ENCODE measurements at regions not wholly inside any gene's neighbourhood (a gene's known extent, or its start where the extent isn't known, plus 50 kb on each side); places are given as distances from the start of the nearest gene placed in this dataset.

DNA sequence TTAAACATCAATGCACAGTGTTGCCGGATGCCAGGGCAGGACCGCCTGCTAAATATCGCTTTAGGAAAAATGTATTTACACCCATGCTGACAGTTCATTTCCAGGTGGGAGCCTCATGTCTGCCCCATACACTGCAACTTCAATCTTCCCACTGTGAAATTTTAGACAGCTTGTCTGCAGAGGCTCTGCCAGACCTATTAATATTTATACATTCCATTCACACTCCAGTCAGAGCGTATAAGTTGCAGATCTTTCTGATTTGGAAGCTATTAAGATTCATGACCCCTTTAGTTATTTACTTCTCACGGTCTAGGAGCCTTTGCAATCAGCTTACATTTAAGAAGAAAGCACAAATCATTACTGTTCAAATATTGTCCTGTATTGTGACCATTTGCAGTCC, 357.4 kb downstream of the ATP23 start:
- no peaks in the 10 kb centered on the region for H3K36me3 ChIP-seq (ENCODE audit: insufficient read depth, low read length)
- H3K27me3 ChIP-seq (ENCODE audit: insufficient read depth, low read length, poor library complexity) = no peaks in the 10 kb centered on the region
- H3K9ac ChIP-seq (ENCODE audit: low read depth, low read length) = no peak overlapping the region
- H3K4me3 ChIP-seq (ENCODE audit: low read depth in 1 of 2, low read length in 2 of 2) = no peak overlapping the region
- H3K4me1 ChIP-seq (ENCODE audit: insufficient read depth, low read length) = no peaks in the 10 kb centered on the region
- DNase-seq (no peak), ATAC-seq (ENCODE audit: insufficient read depth, low read depth) (no peak)
- no peak overlapping the region for H2AFZ ChIP-seq (ENCODE audit: low read depth, low read length)
- no peaks in the 10 kb centered on the region for H4K20me1 ChIP-seq (ENCODE audit: insufficient read depth, low read length)
- H3K27ac ChIP-seq (ENCODE audit: low read length) = no peak overlapping the region
- no peaks in the 10 kb centered on the region for H3K79me2 ChIP-seq (ENCODE audit: insufficient read depth, low read length)
- no peak overlapping the region for H3K4me2 ChIP-seq (ENCODE audit: insufficient read depth, low read length)
- H3K9me3 ChIP-seq (ENCODE audit: insufficient read depth, low read length, severe bottlenecking) = no peaks in the 10 kb centered on the region
- TF ChIP-seq CTCF (IDR thresholded peaks at IDR 0.05; ENCODE audit: borderline replicate concordance, extremely low read depth, low read length, poor library complexity, severe bottlenecking) (no peak), EZH2 (IDR thresholded peaks at IDR 0.05; ENCODE audit: borderline replicate concordance, low read depth, low read length, severe bottlenecking) (no peak)

- no peaks in the 10 kb centered on the region for H3K36me3 ChIP-seq (ENCODE audit: insufficient read depth, low read length)
- H3K4me1 ChIP-seq (ENCODE audit: insufficient read depth, low read length) = no peaks in the 10 kb centered on the region
- H3K9ac ChIP-seq (ENCODE audit: low read depth, low read length) = no peak overlapping the region
- no peak for ATAC-seq (ENCODE audit: insufficient read depth, low read depth)
- H2AFZ ChIP-seq (ENCODE audit: low read depth, low read length) = no peak overlapping the region
- H3K4me3 ChIP-seq (ENCODE audit: low read depth in 1 of 2, low read length in 2 of 2) = no peak overlapping the region
- no peaks in the 10 kb centered on the region for H3K27me3 ChIP-seq (ENCODE audit: insufficient read depth, low read length, poor library complexity)
- no peaks in the 10 kb centered on the region for H3K9me3 ChIP-seq (ENCODE audit: insufficient read depth, low read length, severe bottlenecking)
- H3K4me2 ChIP-seq (ENCODE audit: insufficient read depth, low read length) = no peak overlapping the region
- H3K79me2 ChIP-seq (ENCODE audit: insufficient read depth, low read length) = no peaks in the 10 kb centered on the region
- no peaks in the 10 kb centered on the region for H4K20me1 ChIP-seq (ENCODE audit: insufficient read depth, low read length)
- no peak overlapping the region for H3K27ac ChIP-seq (ENCODE audit: low read length)
- DNase-seq = no peak
- TF ChIP-seq EZH2 (IDR thresholded peaks at IDR 0.05; ENCODE audit: borderline replicate concordance, low read depth, low read length, severe bottlenecking) = no peak
- no peak for TF ChIP-seq CTCF (IDR thresholded peaks at IDR 0.05; ENCODE audit: borderline replicate concordance, extremely low read depth, low read length, poor library complexity, severe bottlenecking)
Observed at GRCh38 chr12:58299371-58299770, 358.0 kb downstream of the ATP23 start.

DNA sequence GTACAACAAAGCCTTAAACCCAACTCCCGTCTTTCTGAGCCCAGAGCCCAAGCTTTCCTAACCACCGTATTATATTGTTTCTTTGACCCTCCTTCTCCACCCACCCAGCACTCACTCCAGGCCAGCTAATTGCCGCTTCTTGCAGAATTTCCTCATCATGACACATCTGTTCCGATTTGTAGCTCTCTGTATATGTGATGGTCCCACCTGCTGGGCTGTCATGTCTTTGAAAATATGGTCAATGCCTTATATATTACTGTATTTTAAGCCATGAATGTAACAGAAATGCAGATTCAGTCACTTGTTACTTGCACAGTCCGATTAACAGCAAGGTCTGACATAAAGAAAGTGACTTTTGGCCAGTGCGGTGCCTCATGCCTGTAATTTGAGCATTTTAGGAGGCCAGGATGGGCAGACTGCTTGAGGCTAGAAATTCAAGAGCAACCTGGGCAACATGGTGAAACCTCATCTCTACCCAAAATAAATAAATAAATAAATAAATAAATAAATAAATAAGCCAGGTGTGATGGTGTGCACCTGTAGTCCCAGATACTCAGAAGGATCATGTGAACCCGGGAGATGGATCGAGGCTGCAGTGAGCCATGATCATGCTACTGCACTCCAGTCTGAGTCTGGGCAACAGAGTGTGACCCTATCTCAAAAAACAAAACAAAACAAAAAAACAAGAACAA, 359.8 kb downstream of the ATP23 start:
- H3K4me3 ChIP-seq (ENCODE audit: low read depth in 1 of 2, low read length in 2 of 2) = no peak overlapping the region
- H3K27ac ChIP-seq (ENCODE audit: low read length) = no peak overlapping the region
- H4K20me1 ChIP-seq (ENCODE audit: insufficient read depth, low read length) = no peaks in the 10 kb centered on the region
- no peak overlapping the region for H3K4me2 ChIP-seq (ENCODE audit: insufficient read depth, low read length)
- H2AFZ ChIP-seq (ENCODE audit: low read depth, low read length) = no peak overlapping the region
- DNase-seq = no peak
- H3K79me2 ChIP-seq (ENCODE audit: insufficient read depth, low read length) = no peaks in the 10 kb centered on the region
- no peak overlapping the region for H3K9ac ChIP-seq (ENCODE audit: low read depth, low read length)
- H3K9me3 ChIP-seq (ENCODE audit: insufficient read depth, low read length, severe bottlenecking) = no peaks in the 10 kb centered on the region
- no peaks in the 10 kb centered on the region for H3K36me3 ChIP-seq (ENCODE audit: insufficient read depth, low read length)
- no peaks in the 10 kb centered on the region for H3K27me3 ChIP-seq (ENCODE audit: insufficient read depth, low read length, poor library complexity)
- ATAC-seq (ENCODE audit: insufficient read depth, low read depth) = no peak
- no peaks in the 10 kb centered on the region for H3K4me1 ChIP-seq (ENCODE audit: insufficient read depth, low read length)
- TF ChIP-seq EZH2 (IDR thresholded peaks at IDR 0.05; ENCODE audit: borderline replicate concordance, low read depth, low read length, severe bottlenecking) (no peak), CTCF (IDR thresholded peaks at IDR 0.05; ENCODE audit: borderline replicate concordance, extremely low read depth, low read length, poor library complexity, severe bottlenecking) (no peak)
